ELF-1 (cell line): ENCODE measurements at regions not wholly inside any gene's neighbourhood (a gene's known extent, or its start where the extent isn't known, plus 50 kb on each side); places are given as distances from the start of the nearest gene placed in this dataset.

Experiments
- DNase-seq: peaks from one replicate; pipeline ENCODE4 v3.0.0-alpha.2; 2016; ENCODE audit warnings: low read depth, low spot score

GRCh38 chr14:65312859-65313258, 99.7 kb upstream of the FUT8 start:
- peak; percentile 37 for DNase-seq

- DNase-seq = no peak
Measured at GRCh38 chr14:65318636-65319506, 93.7 kb upstream of the FUT8 start.

GRCh38 chr14:65320661-65321308, 91.7 kb upstream of the FUT8 start:
- DNase-seq = peak; percentile 18

- no peak for DNase-seq
Measured at GRCh38 chr14:65321370-65321875, 91.1 kb upstream of the FUT8 start.

DNA sequence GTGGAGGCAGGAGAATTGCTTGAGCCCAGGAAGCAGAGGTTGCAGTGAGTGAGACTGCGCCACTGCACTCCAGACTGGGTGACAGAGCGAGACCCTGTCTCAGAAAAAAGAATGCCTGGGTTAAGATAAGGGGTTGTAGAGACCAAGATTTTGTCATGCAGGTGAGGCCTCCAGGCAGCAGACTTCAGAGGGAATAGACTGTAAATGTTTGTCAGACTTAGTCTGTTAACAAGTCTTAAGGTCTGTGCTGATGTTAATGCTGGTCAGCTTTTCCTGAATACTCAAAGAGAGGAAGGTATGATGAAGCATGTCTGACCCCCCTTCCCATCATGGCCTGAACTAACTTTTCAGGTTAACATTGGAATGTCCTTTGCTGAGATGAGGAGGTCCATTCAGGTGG, 83.0 kb upstream of the FUT8 start:
- peak; percentile 10 for DNase-seq

- peak; percentile 30 for DNase-seq
Measured at GRCh38 chr14:65329911-65330310, 82.6 kb upstream of the FUT8 start.

DNA sequence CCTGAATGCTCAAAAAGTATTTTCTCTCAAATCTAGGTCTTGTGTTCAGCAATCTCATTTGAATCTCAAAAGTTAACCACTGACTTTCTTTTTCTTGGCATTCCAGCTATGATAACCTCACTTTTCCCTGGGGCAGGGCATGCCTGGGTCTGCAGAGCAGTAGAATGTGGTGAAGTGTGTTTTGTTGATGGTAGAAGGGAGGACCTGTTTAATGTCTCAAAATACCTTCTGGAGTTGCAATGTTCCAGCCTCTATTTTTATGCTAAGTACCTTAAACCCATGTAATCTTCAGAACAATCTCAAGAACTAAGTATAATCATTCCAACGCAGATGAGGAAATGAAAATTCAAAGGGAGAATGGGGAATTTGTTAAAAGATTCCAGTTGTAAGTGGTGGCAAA, 82.1 kb upstream of the FUT8 start:
- peak; percentile 72 for DNase-seq

- DNase-seq = no peak
Measured at GRCh38 chr14:65331652-65332051, 80.9 kb upstream of the FUT8 start.

DNA sequence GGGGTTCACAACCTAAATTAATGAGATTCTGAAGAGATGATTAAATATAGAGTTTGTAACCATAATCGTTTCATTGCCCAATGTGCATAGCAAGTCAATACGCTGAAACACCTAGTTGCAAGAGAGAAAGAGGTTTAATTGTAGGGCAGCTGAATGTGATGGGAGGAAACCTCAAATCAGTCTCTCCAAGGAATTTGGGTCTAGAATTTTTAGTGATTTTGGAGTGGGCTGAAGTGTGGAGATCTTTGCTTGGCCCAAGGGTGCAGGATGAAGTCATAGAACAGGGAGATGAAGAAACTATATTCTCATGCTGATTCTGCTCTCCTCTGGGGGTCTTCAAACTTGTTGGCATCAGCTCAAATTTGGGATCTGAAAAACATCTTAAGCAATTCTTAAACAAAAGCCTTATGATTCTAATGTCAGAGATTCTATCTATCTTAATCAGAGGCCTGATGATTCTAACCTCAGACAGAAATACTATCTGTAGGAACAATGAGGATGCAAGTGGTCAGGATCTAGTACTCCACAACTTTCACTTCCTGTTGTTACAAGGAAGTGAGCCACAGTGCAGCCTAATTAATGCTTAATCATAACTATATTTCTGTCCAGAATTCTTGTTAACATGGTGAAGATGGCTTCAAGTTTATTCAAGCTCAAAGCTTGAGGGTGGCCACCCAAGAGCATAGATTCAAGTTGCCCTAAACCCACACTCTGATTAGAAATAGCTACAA, 80.2 kb upstream of the FUT8 start:
- DNase-seq = no peak

GRCh38 chr14:65333943-65334687, 78.4 kb upstream of the FUT8 start:
- DNase-seq = peak; percentile 87

DNA sequence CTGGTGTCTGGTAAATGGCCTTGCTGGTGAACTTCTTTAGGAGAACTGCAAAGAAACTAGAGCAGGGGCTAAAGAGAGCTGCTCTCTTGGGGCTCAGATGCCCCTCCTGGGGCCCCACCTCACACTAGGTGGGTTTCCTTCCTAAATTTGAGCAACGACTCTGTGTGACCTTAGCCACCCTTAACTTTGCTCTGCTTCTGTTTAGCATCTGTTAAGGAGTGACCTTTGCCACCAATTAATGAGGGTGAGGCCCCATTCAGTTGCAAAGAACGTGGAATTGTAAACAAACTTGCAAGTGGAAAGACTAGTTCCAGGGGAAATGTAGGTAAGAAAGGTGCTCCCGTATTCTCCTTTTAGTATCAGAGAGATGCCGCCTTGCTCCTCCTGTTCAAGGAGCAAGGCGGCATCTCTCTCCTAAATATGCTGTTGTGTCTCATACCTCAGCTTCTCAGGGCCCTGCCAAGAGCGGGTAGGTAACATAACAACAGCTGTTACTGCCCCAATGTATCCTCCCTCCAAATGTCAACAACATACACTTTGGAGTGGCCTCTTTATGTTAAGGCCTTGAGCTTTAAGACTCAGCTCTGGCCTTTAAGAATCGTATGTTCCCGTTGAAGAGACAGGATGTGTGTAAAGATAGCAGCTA, 77.6 kb upstream of the FUT8 start:
- DNase-seq = peak; percentile 87

DNA sequence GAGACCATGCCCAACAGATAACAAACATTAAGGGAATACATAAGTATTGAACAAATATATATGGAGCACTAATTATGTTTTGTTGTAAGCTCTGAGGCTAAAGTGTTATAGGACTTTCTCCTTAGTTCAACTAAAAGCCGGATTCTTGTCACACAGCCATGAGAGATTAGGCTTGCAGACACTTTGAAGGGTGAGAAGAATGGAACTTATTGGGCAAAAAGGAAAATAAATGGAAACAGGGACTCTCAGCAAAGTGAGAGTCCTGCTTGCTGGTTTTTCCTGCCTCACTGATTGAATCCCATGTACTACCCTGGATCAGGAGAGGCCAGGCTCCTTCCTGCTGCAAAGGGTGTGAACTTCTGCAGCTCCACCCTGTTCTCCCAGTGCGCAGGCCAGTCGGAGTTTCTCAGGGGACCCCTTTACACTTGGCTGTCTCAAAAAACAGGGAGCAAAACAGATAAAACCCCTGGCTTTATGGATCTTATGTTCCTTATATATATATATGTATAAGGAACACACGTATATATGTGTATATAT, 77.1 kb upstream of the FUT8 start:
- peak; percentile 16 for DNase-seq

- DNase-seq = no peak
Measured at GRCh38 chr14:65336191-65336591, 76.3 kb upstream of the FUT8 start.

- no peak for DNase-seq
Measured at GRCh38 chr14:65339866-65340265, 72.7 kb upstream of the FUT8 start.

DNA sequence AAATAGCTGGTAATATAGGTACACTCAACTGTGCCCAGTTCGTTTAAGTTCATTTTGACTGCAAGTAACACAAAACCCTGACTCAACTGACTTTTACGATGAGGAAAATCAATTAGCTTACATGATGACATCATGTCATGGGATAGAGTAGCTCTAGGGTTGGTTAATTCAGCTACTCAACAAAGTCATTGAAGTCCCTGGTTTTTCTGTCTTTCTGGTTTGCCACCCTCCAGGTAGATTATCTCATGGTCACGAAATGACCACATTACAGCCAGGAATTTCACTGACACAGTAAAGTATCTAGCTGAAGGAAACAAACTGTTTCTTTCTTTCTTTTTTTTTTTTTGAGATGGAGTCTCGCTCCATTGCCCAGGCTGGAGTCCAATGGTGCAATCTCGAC, 68.5 kb upstream of the FUT8 start:
- DNase-seq = peak; percentile 23

DNA sequence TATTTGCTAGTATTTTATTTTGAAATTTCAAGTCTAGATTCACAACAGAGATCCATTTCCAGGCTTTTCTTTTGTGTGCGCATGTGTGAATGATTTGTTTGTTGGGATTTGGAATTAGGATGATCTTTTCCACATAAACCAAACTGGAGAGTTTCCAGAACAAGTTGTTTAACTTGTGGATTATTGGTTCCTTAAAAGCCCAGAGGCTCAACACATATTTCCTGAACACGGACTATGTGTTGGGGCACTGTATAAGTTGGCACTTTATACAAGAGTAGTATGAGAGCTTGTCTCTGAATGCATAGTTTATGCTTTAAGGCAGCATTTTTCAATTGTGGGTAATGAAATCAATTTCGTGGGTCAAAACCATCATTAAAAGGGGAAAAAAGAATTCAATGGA, 67.3 kb upstream of the FUT8 start:
- DNase-seq = no peak

- DNase-seq = no peak
Measured at GRCh38 chr14:65346474-65346873, 66.1 kb upstream of the FUT8 start.

DNA sequence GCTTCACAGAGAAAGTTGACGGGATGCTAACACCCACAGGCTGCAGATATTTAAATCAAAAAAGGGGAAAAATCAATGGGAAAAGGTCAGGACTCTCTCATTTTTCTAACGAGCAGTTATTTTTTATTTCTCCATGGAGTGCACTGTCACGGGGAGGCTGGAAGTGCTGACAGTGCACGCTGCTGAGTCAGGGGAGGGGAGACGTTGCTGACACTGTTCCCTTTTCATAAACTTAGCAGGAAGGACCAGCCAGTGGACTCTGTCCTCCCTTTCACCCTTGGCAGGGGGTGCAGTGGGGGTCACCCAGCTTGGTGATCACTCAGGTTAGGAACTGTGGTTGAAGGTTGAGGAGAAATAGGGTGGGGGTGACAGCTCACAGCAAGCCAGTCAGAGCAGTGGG, 65.6 kb upstream of the FUT8 start:
- no peak for DNase-seq

GRCh38 chr14:65348137-65348536, 64.4 kb upstream of the FUT8 start:
- no peak for DNase-seq

GRCh38 chr14:65349100-65349499, 63.4 kb upstream of the FUT8 start:
- DNase-seq = no peak
